ENCODE measurements at regions not wholly inside any gene's neighbourhood (a gene's known extent, or its start where the extent isn't known, plus 50 kb on each side); places are given as distances from the start of the nearest gene placed in this dataset.
"Not testable (repeated sequence)": the region's sequence is repeated elsewhere in the genome, so short reads cannot be mapped to it uniquely, and the experiment has no call there.

GRCh38 chr13:61138857-61139256, 276.8 kb downstream of the PCDH20 start:
- DNase-seq (ENCODE audit: low spot score): no peak

GRCh38 chr13:61136515-61136914, 279.1 kb downstream of the PCDH20 start:
- no peak for DNase-seq (ENCODE audit: low spot score)

- DNase-seq (ENCODE audit: low spot score): no peak
Measured at GRCh38 chr13:61136093-61136492, 279.6 kb downstream of the PCDH20 start.

GRCh38 chr13:61135583-61135982, 280.1 kb downstream of the PCDH20 start:
- no peak for DNase-seq (ENCODE audit: low spot score)

- DNase-seq (ENCODE audit: low spot score): no peak
Measured at GRCh38 chr13:61128850-61129645, 286.6 kb downstream of the PCDH20 start.

GRCh38 chr13:61123538-61124289, 291.9 kb downstream of the PCDH20 start:
- no peak for DNase-seq (ENCODE audit: low spot score)

- no peak for DNase-seq (ENCODE audit: low spot score)
Measured at GRCh38 chr13:61113140-61113658, 302.4 kb downstream of the PCDH20 start.

GRCh38 chr13:61111529-61111928, 304.1 kb downstream of the PCDH20 start:
- no peak for DNase-seq (ENCODE audit: low spot score)

- DNase-seq (ENCODE audit: low spot score): no peak
Measured at GRCh38 chr13:61110732-61111131, 304.9 kb downstream of the PCDH20 start.

GRCh38 chr13:61109741-61110140, 305.9 kb downstream of the PCDH20 start:
- DNase-seq (ENCODE audit: low spot score): no peak

- DNase-seq (ENCODE audit: low spot score): no peak
Measured at GRCh38 chr13:61107989-61108388, 307.7 kb downstream of the PCDH20 start.

- DNase-seq (ENCODE audit: low spot score): no peak
Measured at GRCh38 chr13:61095885-61096284, 319.8 kb downstream of the PCDH20 start.

- DNase-seq (ENCODE audit: low spot score): no peak
Measured at GRCh38 chr13:61094865-61095264, 320.8 kb downstream of the PCDH20 start.

GRCh38 chr13:61089894-61090293, 325.8 kb downstream of the PCDH20 start:
- DNase-seq (ENCODE audit: low spot score): not testable (repeated sequence)

- no peak for DNase-seq (ENCODE audit: low spot score)
Measured at GRCh38 chr13:61086087-61086486, 329.6 kb downstream of the PCDH20 start.

GRCh38 chr13:61084988-61085387, 330.7 kb downstream of the PCDH20 start:
- no peak for DNase-seq (ENCODE audit: low spot score)

- no peak for DNase-seq (ENCODE audit: low spot score)
Measured at GRCh38 chr13:61078976-61079770, 336.5 kb downstream of the PCDH20 start.

GRCh38 chr13:61052175-61052574, 363.5 kb downstream of the PCDH20 start:
- no peak for DNase-seq (ENCODE audit: low spot score)

- no peak for DNase-seq (ENCODE audit: low spot score)
Measured at GRCh38 chr13:61045251-61045650, 370.4 kb downstream of the PCDH20 start.

GRCh38 chr13:61040181-61040580, 375.5 kb downstream of the PCDH20 start:
- DNase-seq (ENCODE audit: low spot score): no peak

- no peak for DNase-seq (ENCODE audit: low spot score)
Measured at GRCh38 chr13:61039302-61039701, 376.3 kb downstream of the PCDH20 start.

GRCh38 chr13:61036715-61037114, 378.9 kb downstream of the PCDH20 start:
- DNase-seq (ENCODE audit: low spot score): no peak
